ENCODE measurements at regions not wholly inside any gene's neighbourhood (a gene's known extent, or its start where the extent isn't known, plus 50 kb on each side); places are given as distances from the start of the nearest gene placed in this dataset.

- no peak for TF ChIP-seq CTCF (IDR thresholded peaks at IDR 0.05)
- Mint-ChIP-seq H3K36me3 (ENCODE audit: low read depth) (no peaks in the 10 kb centered on the region), H3K4me1 (peaks cover 39% of the 10 kb centered on the region), H3K27me3 (ENCODE audit: low read depth, poor library complexity) (peaks cover 13% of the 10 kb centered on the region), H3K4me3 (no peak overlapping the region), H3K9me3 (no peaks in the 10 kb centered on the region), H3K27ac (no peak overlapping the region)
- no peak for DNase-seq
Measured at GRCh38 chr18:78719821-78720220, 259.8 kb upstream of the SALL3 start.

- Mint-ChIP-seq H3K9me3 (no peaks in the 10 kb centered on the region), H3K27me3 (ENCODE audit: low read depth, poor library complexity) (peaks cover 13% of the 10 kb centered on the region), H3K4me3 (no peak overlapping the region), H3K36me3 (ENCODE audit: low read depth) (no peaks in the 10 kb centered on the region), H3K27ac (no peak overlapping the region), H3K4me1 (peaks cover 39% of the 10 kb centered on the region)
- no peak for TF ChIP-seq CTCF (IDR thresholded peaks at IDR 0.05)
- no peak for DNase-seq
Measured at GRCh38 chr18:78720456-78721237, 259.0 kb upstream of the SALL3 start.

- Mint-ChIP-seq H3K36me3 (ENCODE audit: low read depth) (no peaks in the 10 kb centered on the region), H3K4me1 (peaks cover 39% of the 10 kb centered on the region), H3K27ac (peak overlapping the region; percentile 88), H3K4me3 (peak overlapping the region; percentile 51), H3K9me3 (no peaks in the 10 kb centered on the region), H3K27me3 (ENCODE audit: low read depth, poor library complexity) (peaks cover 12% of the 10 kb centered on the region)
- no peak for TF ChIP-seq CTCF (IDR thresholded peaks at IDR 0.05)
- no peak for DNase-seq
Measured at GRCh38 chr18:78721238-78721875, 258.3 kb upstream of the SALL3 start.

GRCh38 chr18:78721981-78722380 is 257.6 kb upstream of the SALL3 start:
- Mint-ChIP-seq H3K9me3 (no peaks in the 10 kb centered on the region), H3K4me3 (peak overlapping the region; percentile 17), H3K36me3 (ENCODE audit: low read depth) (no peaks in the 10 kb centered on the region), H3K27me3 (ENCODE audit: low read depth, poor library complexity) (peaks cover 10% of the 10 kb centered on the region), H3K27ac (no peak overlapping the region), H3K4me1 (peaks cover 39% of the 10 kb centered on the region)
- DNase-seq = no peak
- no peak for TF ChIP-seq CTCF (IDR thresholded peaks at IDR 0.05)

- no peak for TF ChIP-seq CTCF (IDR thresholded peaks at IDR 0.05)
- Mint-ChIP-seq H3K27ac (no peak overlapping the region), H3K4me3 (peak overlapping the region; percentile 17), H3K9me3 (no peaks in the 10 kb centered on the region), H3K27me3 (ENCODE audit: low read depth, poor library complexity) (peaks cover 10% of the 10 kb centered on the region), H3K4me1 (peaks cover 39% of the 10 kb centered on the region), H3K36me3 (ENCODE audit: low read depth) (no peaks in the 10 kb centered on the region)
- DNase-seq = no peak
Measured at GRCh38 chr18:78722386-78722785, 257.2 kb upstream of the SALL3 start.
